HepG2 (cell line): ENCODE measurements at regions not wholly inside any gene's neighbourhood (a gene's known extent, or its start where the extent isn't known, plus 50 kb on each side); places are given as distances from the start of the nearest gene placed in this dataset.

Source experiments
- ATAC-seq: fragments of 200-7000 bp; cut with Tn5 transposase; 3 replicates; pipeline ENCODE4 v1.9.1; 2020; ENCODE audit warnings: mild to moderate bottlenecking, moderate library complexity
- BruUV-seq: library from RNA; stranded (reverse); fragments of 400-500 nt; replicated peaks from 2 replicates; lab custom pipeline; 2021; lab: Mats Ljungman, UMichigan
- CTCF ChIA-PET: fragments of 300-600 bp; formaldehyde crosslinking; extraction: SDS; loops from one replicate; lab custom pipeline; 2021; ENCODE audit warnings: low total read pairs, inconsistent platforms, low intra/inter-chr PET ratio; lab: Yijun Ruan, JAX
- POLR2A ChIA-PET: fragments of 350-600 bp; sonication (Branson Sonifier 250); formaldehyde crosslinking; loops from one replicate; lab custom pipeline; 2020; ENCODE audit warnings: antibody characterized with exemption, inconsistent platforms; lab: Yijun Ruan, JAX
- DNase-seq: peaks from one replicate; pipeline ENCODE4 v3.0.0-alpha.2; 2015; ENCODE audit warnings: low spot score
- FAIRE-seq: peaks from 3 replicates; lab custom pipeline; 2011; peaks lifted over from hg19 to GRCh38; lab: Jason Lieb, UNC
- H2AFZ ChIP-seq: one replicate; pipeline ENCODE4 v1.6.1; 2011; ENCODE audit warnings: low read length, inconsistent platforms
- H3K27ac ChIP-seq: fragments of 300-600 bp; 3 replicates; pipeline ENCODE4 v1.8.0; 2011; ENCODE audit warnings: mixed run types, mild to moderate bottlenecking, mixed read lengths, low read length, inconsistent platforms; ENCODE audit not compliant: insufficient read depth; ENCODE audit errors: extremely low read length
- H3K27me3 ChIP-seq, 2 experiments: fragments of 200-600 bp in 1 of 2; 2 replicates in 1 of 2; 3 replicates in 1 of 2; pipeline versions ENCODE4 v1.6.0 to v1.8.0; 2011; ENCODE audit warnings: low read length in 2 of 2, mild to moderate bottlenecking in 2 of 2, moderate library complexity in 2 of 2, inconsistent platforms in 1 of 2; ENCODE audit not compliant: insufficient read depth in 2 of 2, control insufficient read depth in 1 of 2
- H3K36me3 ChIP-seq, 2 experiments: fragments of 200-600 bp in 1 of 2; replicated peaks in 1 of 2; 2 replicates in 1 of 2; 3 replicates in 1 of 2; pipeline versions ENCODE4 v1.5.1 to v1.8.0; 2011; ENCODE audit warnings: low read length in 2 of 2, inconsistent platforms in 1 of 2; ENCODE audit not compliant: insufficient read depth in 2 of 2, control insufficient read depth in 1 of 2
- H3K4me1 ChIP-seq: 2 replicates; pipeline ENCODE4 v1.5.1; 2012; ENCODE audit warnings: low read length, inconsistent platforms; ENCODE audit not compliant: insufficient read depth
- H3K4me2 ChIP-seq: 2 replicates; pipeline ENCODE4 v1.6.0; 2011; ENCODE audit warnings: low read depth, low read length, inconsistent platforms
- H3K4me3 ChIP-seq, 3 experiments: fragments of 200-600 bp in 1 of 3; sonication (generic), shearing (Covaris generic) in 1 of 3; replicated peaks in 1 of 3; 2 replicates each; pipeline ENCODE4 v1.5.1; 2011 to 2016; ENCODE audit warnings: low read length in 3 of 3, inconsistent platforms in 2 of 3, low read depth in 2 of 3, mild to moderate bottlenecking in 2 of 3, control low read depth in 1 of 3, mixed read lengths in 1 of 3; ENCODE audit not compliant: insufficient read depth in 1 of 3
- H3K79me2 ChIP-seq: one replicate; pipeline ENCODE4 v1.6.1; 2011; ENCODE audit warnings: low read length, inconsistent platforms; ENCODE audit not compliant: insufficient read depth
- H3K9ac ChIP-seq: 2 replicates; pipeline ENCODE4 v1.6.0; 2011; ENCODE audit warnings: mild to moderate bottlenecking, low read depth, low read length, inconsistent platforms; ENCODE audit not compliant: insufficient read depth
- H3K9me3 ChIP-seq: 2 replicates; pipeline ENCODE4 v1.5.1; 2012; ENCODE audit warnings: mild to moderate bottlenecking, low read length
- H4K20me1 ChIP-seq: 2 replicates; pipeline ENCODE4 v1.6.0; 2011; ENCODE audit warnings: inconsistent platforms, mild to moderate bottlenecking, low read length, moderate library complexity; ENCODE audit not compliant: insufficient read depth
- CHCHD3 ChIP-seq: sonication (generic); formaldehyde crosslinking; IDR thresholded peaks from 2 replicates; pipeline ENCODE4 v1.8.0; 2022; ENCODE audit warnings: mild to moderate bottlenecking, missing genetic modification reagents, moderate library complexity
- EZH2 ChIP-seq: conservative IDR thresholded peaks from 2 replicates; pipeline ENCODE4 v1.6.1; 2012; ENCODE audit warnings: mild to moderate bottlenecking, low read depth, low read length, moderate library complexity
- KDM1A ChIP-seq: IDR thresholded peaks from 2 replicates; pipeline ENCODE4 v1.6.1; 2016; ENCODE audit warnings: missing compliant biosample characterization
- MIER3 ChIP-seq: IDR thresholded peaks from 2 replicates; pipeline ENCODE4 v1.6.1; 2016; ENCODE audit warnings: missing compliant biosample characterization, borderline replicate concordance
- PLRG1 ChIP-seq: fragments of 450-650 bp; conservative IDR thresholded peaks from 2 replicates; pipeline ENCODE4 v1.6.1; 2016
- PREB ChIP-seq: sonication (generic); formaldehyde crosslinking; IDR thresholded peaks from 2 replicates; pipeline ENCODE4 v1.4.0; 2020; ENCODE audit warnings: missing genetic modification reagents
- RBM39 ChIP-seq: fragments of 200-400 bp; formaldehyde crosslinking; IDR thresholded peaks from one replicate; pipeline ENCODE4 v1.6.1; 2018; ENCODE audit warnings: antibody characterized with exemption, mild to moderate bottlenecking, low read depth, low read length; ENCODE audit not compliant: poor library complexity, severe bottlenecking
- ZNF260 ChIP-seq: sonication (generic); formaldehyde crosslinking; IDR thresholded peaks from 2 replicates; pipeline ENCODE4 v1.4.0; 2020; ENCODE audit warnings: missing genetic modification reagents, low read depth, mild to moderate bottlenecking, borderline replicate concordance
- ZNF276 ChIP-seq: sonication (generic); formaldehyde crosslinking; IDR thresholded peaks from 2 replicates; pipeline ENCODE4 v1.4.0; 2020; ENCODE audit warnings: mild to moderate bottlenecking, low read depth, missing genetic modification reagents
- ZNF383 ChIP-seq: sonication (generic); formaldehyde crosslinking; IDR thresholded peaks from 2 replicates; pipeline ENCODE4 v1.4.0; 2020; ENCODE audit warnings: missing genetic modification reagents, mild to moderate bottlenecking, borderline replicate concordance
- ZNF616 ChIP-seq: sonication (generic); formaldehyde crosslinking; IDR thresholded peaks from 2 replicates; pipeline ENCODE4 v1.5.0; 2020; ENCODE audit warnings: low read depth, mild to moderate bottlenecking, missing genetic modification reagents
- ZNF619 ChIP-seq: sonication (generic); formaldehyde crosslinking; IDR thresholded peaks from 2 replicates; pipeline ENCODE4 v1.4.0; 2020; ENCODE audit warnings: mild to moderate bottlenecking, missing genetic modification reagents
- ZNF670 ChIP-seq: sonication (generic); formaldehyde crosslinking; IDR thresholded peaks from 2 replicates; pipeline ENCODE4 v1.8.0; 2022; ENCODE audit warnings: mild to moderate bottlenecking, missing genetic modification reagents, borderline replicate concordance
- WGBS: methylation state at CpG from one replicate; pipeline ENCODE4 v1.1.6; 2017; ENCODE audit warnings: low lambda C conversion rate; 5-methylcytosine and 5-hydroxymethylcytosine counted together
- in situ Hi-C: cut with HindIII; loops from 2 replicates; pipeline ENCODE4 v1.10.0; 2017; ENCODE audit warnings: low pct_unique_long_range_greater_than_20kb; ENCODE audit not compliant: extremely low pct_ligation_motif_present
- intact Hi-C: fragments of 100-400 bp; cut with micrococcal nuclease; formaldehyde crosslinking; loops from one replicate; pipeline ENCODE4 v1.10.0; 2022; ENCODE audit not compliant: unreplicated experiment

- ATAC-seq = no peak
Observed at GRCh38 chr4:154032914-154033313, 244.0 kb upstream of the SFRP2 start.

More at GRCh38 chr4:154032914-154033313, 244.0 kb upstream of the SFRP2 start:
- DNase-seq = no peak
- H3K79me2 ChIP-seq = no peaks in the 10 kb centered on the region
- no peak for TF ChIP-seq RBM39
- no peak for TF ChIP-seq MIER3 (CRISPR knock-in tag)
- no peak for TF ChIP-seq ZNF260 (CRISPR knock-in tag)
- TF ChIP-seq EZH2 = no peak
- TF ChIP-seq PLRG1 = no peak
- TF ChIP-seq ZNF383 (CRISPR knock-in tag) = no peak
- no peak for TF ChIP-seq ZNF616 (CRISPR knock-in tag)
- no peak for TF ChIP-seq ZNF619 (CRISPR knock-in tag)
- TF ChIP-seq ZNF276 (CRISPR knock-in tag) = no peak
- TF ChIP-seq KDM1A (CRISPR knock-in tag) = no peak
- TF ChIP-seq CHCHD3 (CRISPR knock-in tag) = no peak
- TF ChIP-seq ZNF670 = no peak
- no peak for TF ChIP-seq PREB (CRISPR knock-in tag)
- BruUV-seq = no TSS peak
- intact Hi-C loops (no loop called here), in situ Hi-C loops (no loop called here)
- no peaks in the 10 kb centered on the region; a peak in 1 of 5 replicates for H3K27me3 ChIP-seq
- no peaks in the 10 kb centered on the region for H3K9me3 ChIP-seq
- no peak overlapping the region for H3K4me2 ChIP-seq
- H3K36me3 ChIP-seq = no peaks in the 10 kb centered on the region
- ChIA-PET POLR2A (no interaction called here), CTCF (no interaction called here)
- no peak overlapping the region for H3K4me3 ChIP-seq
- H4K20me1 ChIP-seq = no peaks in the 10 kb centered on the region
- H2AFZ ChIP-seq = no peak overlapping the region
- H3K27ac ChIP-seq = no peak overlapping the region
- no peak overlapping the region for H3K9ac ChIP-seq
- FAIRE-seq = no peak
- no peaks in the 10 kb centered on the region for H3K4me1 ChIP-seq
- WGBS = 3% methylated on average over 2 of the region's 3 CpGs
